ENCODE measurements at regions not wholly inside any gene's neighbourhood (a gene's known extent, or its start where the extent isn't known, plus 50 kb on each side); places are given as distances from the start of the nearest gene placed in this dataset.

DNA sequence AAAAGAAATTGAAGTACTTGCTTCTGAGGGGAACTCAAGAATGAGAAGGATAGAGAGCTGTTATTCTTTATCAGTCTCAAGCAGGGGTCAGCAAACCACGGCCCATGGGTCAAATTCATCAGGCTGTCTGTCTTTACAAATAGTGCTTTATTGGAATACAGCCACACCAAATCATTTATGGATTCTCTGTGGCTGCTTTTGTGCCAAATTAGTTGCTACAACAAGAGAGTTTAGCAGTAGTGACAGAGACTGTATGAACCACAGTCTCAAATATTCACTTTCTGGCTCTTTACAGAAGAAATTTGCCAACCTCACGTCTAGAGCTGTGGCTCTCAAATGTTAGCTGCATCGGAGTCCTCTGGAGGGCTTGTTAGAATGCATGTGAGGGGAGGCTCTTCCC lies 258.0 kb upstream of the RARB start:
- TF ChIP-seq CTCF (IDR thresholded peaks at IDR 0.05), result no peak
- TF ChIP-seq POLR2A (IDR thresholded peaks at IDR 0.05), result no peak

Measured in testis (tissue), 2 donors.